Caco-2 (cell line): ENCODE measurements at regions not wholly inside any gene's neighbourhood (a gene's known extent, or its start where the extent isn't known, plus 50 kb on each side); places are given as distances from the start of the nearest gene placed in this dataset.

Experiments
- BruUV-seq: library from RNA; stranded (reverse); fragments of 400-500 nt; replicated peaks from 2 replicates; lab custom pipeline; 2021; lab: Mats Ljungman, UMichigan
- CTCF ChIA-PET: fragments of 300-600 bp; sonication (Branson Sonifier 250); formaldehyde crosslinking; loops from one replicate; lab custom pipeline; 2022; ENCODE audit warnings: antibody characterized with exemption; lab: Charles Lee
- POLR2A ChIA-PET: fragments of 300-600 bp; sonication (Branson Sonifier 250); formaldehyde crosslinking; loops from one replicate; lab custom pipeline; 2022; ENCODE audit warnings: antibody characterized with exemption; lab: Charles Lee
- DNase-seq, 2 experiments: peaks; one replicate each; pipeline versions ENCODE4 v3.0.0 to v3.0.0-alpha.2; 2020 to 2022
- H3K27me3 ChIP-seq: replicated peaks from 2 replicates; pipeline ENCODE4 v1.6.0; 2011; ENCODE audit warnings: low read length; ENCODE audit not compliant: control insufficient read depth, insufficient read depth
- H3K36me3 ChIP-seq: 2 replicates; pipeline ENCODE4 v1.5.1; 2011; ENCODE audit warnings: low read length; ENCODE audit not compliant: control insufficient read depth, insufficient read depth
- H3K4me1 ChIP-seq: fragments of 250-450 bp; sonication (Bioruptor Pico); 2 replicates; pipeline ENCODE4 v1.5.1; 2020; ENCODE audit warnings: mild to moderate bottlenecking
- H3K4me3 ChIP-seq: 2 replicates; pipeline ENCODE4 v1.5.1; 2011; ENCODE audit warnings: low read depth, mild to moderate bottlenecking, control low read depth, low read length
- H3K9me3 ChIP-seq: fragments of 250-450 bp; sonication (Bioruptor Pico); 2 replicates; pipeline ENCODE4 v1.5.1; 2020; ENCODE audit warnings: mild to moderate bottlenecking, moderate library complexity
- H3K27ac Mint-ChIP-seq: one replicate; pipeline ENCODE4 v1.8.0; 2022; ENCODE audit warnings: mixed read lengths; ENCODE audit not compliant: unreplicated experiment
- H3K27me3 Mint-ChIP-seq: one replicate; pipeline ENCODE4 v1.8.0; 2022; ENCODE audit warnings: mixed read lengths; ENCODE audit not compliant: insufficient read depth, unreplicated experiment
- H3K36me3 Mint-ChIP-seq: one replicate; pipeline ENCODE4 v1.8.0; 2022; ENCODE audit warnings: mild to moderate bottlenecking, mixed read lengths; ENCODE audit not compliant: insufficient read depth, unreplicated experiment
- H3K4me1 Mint-ChIP-seq: one replicate; pipeline ENCODE4 v1.8.0; 2022; ENCODE audit warnings: low read depth, mixed read lengths; ENCODE audit not compliant: unreplicated experiment
- H3K4me3 Mint-ChIP-seq: one replicate; pipeline ENCODE4 v1.8.0; 2022; ENCODE audit warnings: mild to moderate bottlenecking, moderate library complexity, mixed read lengths; ENCODE audit not compliant: unreplicated experiment
- H3K9me3 Mint-ChIP-seq: one replicate; pipeline ENCODE4 v1.8.0; 2022; ENCODE audit warnings: mixed read lengths; ENCODE audit not compliant: unreplicated experiment
- intact Hi-C: fragments of 100-400 bp; cut with micrococcal nuclease; formaldehyde crosslinking; loops from one replicate; pipeline ENCODE4 v1.10.0; 2022; ENCODE audit not compliant: unreplicated experiment
- TF ChIP-seq, protein P1 (sequence below), 2 experiments: fragments of 200-600 bp in 1 of 2; IDR thresholded peaks; 1 replicate in 1 of 2; 2 replicates in 1 of 2; pipeline versions ENCODE4 v1.5.1 to v1.8.0; 2011 to 2022; ENCODE audit warnings: antibody characterized with exemption in 1 of 2, control low read depth in 1 of 2, inconsistent platforms in 1 of 2, low read depth in 1 of 2, low read length in 1 of 2, mild to moderate bottlenecking in 1 of 2, moderate library complexity in 1 of 2; ENCODE audit not compliant: insufficient read depth in 1 of 2, severe bottlenecking in 1 of 2, unreplicated experiment in 1 of 2

DNA sequence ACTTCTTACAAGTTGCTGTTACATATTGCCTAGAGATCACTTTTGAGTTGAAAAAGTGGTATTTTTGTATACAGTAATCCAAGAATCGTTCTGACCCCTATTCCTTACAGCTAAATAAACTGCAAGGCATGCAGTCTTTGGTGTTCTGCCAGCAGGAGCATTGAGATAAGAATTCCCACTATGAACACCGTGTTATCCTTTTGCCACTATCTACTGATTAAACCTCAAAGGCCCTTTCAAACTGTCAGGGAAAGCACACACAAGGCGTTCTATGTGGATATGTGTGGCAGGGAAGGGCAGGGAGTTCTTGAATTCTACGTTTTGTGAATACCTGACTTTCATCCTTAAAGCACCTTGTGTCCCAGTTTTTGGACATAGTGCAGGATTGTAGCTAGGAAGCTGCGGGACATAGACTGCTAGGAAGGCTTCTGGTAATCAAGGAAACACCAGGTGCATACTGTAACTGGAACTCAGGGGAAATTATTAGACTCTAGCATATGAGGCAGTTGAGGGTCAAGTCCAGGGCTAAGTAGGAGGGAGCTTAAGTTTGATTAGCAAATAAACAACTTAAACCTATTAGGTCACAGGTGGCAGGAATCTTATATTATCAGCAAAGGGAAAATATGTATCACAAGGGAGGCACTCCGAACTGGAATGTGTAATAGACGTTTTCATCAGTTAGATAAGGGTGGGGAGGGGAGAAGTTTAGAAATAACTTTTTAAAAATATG lies 506.6 kb downstream of the RNF144B start:
- Mint-ChIP-seq H3K36me3 (no peaks in the 10 kb centered on the region), H3K4me3 (no peak overlapping the region), H3K27ac (no peak overlapping the region), H3K9me3 (no peaks in the 10 kb centered on the region), H3K27me3 (no peaks in the 10 kb centered on the region), H3K4me1 (no peaks in the 10 kb centered on the region)
- no peak for DNase-seq
- BruUV-seq, result no TSS peak
- TF ChIP-seq, protein P1, sequence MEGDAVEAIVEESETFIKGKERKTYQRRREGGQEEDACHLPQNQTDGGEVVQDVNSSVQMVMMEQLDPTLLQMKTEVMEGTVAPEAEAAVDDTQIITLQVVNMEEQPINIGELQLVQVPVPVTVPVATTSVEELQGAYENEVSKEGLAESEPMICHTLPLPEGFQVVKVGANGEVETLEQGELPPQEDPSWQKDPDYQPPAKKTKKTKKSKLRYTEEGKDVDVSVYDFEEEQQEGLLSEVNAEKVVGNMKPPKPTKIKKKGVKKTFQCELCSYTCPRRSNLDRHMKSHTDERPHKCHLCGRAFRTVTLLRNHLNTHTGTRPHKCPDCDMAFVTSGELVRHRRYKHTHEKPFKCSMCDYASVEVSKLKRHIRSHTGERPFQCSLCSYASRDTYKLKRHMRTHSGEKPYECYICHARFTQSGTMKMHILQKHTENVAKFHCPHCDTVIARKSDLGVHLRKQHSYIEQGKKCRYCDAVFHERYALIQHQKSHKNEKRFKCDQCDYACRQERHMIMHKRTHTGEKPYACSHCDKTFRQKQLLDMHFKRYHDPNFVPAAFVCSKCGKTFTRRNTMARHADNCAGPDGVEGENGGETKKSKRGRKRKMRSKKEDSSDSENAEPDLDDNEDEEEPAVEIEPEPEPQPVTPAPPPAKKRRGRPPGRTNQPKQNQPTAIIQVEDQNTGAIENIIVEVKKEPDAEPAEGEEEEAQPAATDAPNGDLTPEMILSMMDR (IDR thresholded peaks at IDR 0.05; ENCODE audit: insufficient read depth in 1 of 2, low read depth in 1 of 2, low read length in 1 of 2, severe bottlenecking in 1 of 2, unreplicated experiment in 1 of 2), result no peak
- Histone ChIP-seq H3K27me3 (no peaks in the 10 kb centered on the region), H3K4me3 (no peak overlapping the region), H3K9me3 (no peaks in the 10 kb centered on the region), H3K4me1 (no peaks in the 10 kb centered on the region), H3K36me3 (no peaks in the 10 kb centered on the region)
- ChIA-PET CTCF (no interaction called here), POLR2A (no interaction called here)
- intact Hi-C loops, result no loop called here

DNA sequence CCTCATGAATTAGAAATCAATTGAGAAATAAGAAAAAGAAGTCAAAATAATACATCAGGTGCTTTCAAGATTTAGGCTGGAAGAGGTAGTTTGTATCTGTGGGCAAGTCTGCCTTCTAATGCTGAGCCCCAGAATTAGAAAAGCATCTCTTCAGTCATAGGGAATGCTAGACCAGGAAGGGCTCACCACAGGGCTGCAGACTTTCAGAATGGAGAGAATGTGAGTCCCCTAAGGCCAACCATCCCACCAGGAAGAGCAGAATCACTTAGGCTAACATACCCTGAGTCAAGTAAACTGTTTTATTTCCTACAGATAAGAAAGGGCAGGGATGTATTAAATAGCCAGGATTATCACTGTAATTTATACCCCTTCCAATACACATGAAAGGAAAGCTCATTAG lies 510.2 kb downstream of the RNF144B start:
- Histone ChIP-seq H3K4me1 (no peaks in the 10 kb centered on the region), H3K36me3 (no peaks in the 10 kb centered on the region), H3K9me3 (no peaks in the 10 kb centered on the region), H3K4me3 (no peak overlapping the region), H3K27me3 (no peaks in the 10 kb centered on the region)
- no TSS peak for BruUV-seq
- Mint-ChIP-seq H3K4me1 (no peaks in the 10 kb centered on the region), H3K27ac (no peak overlapping the region), H3K9me3 (no peaks in the 10 kb centered on the region), H3K36me3 (no peaks in the 10 kb centered on the region), H3K4me3 (no peak overlapping the region), H3K27me3 (no peaks in the 10 kb centered on the region)
- POLR2A ChIA-PET, result no interaction called here
- CTCF ChIA-PET, result no interaction called here
- no peak for DNase-seq
- TF ChIP-seq, protein P1 (IDR thresholded peaks at IDR 0.05; ENCODE audit: insufficient read depth in 1 of 2, low read depth in 1 of 2, low read length in 1 of 2, severe bottlenecking in 1 of 2, unreplicated experiment in 1 of 2), result no peak
- intact Hi-C loops, result no loop called here

DNA sequence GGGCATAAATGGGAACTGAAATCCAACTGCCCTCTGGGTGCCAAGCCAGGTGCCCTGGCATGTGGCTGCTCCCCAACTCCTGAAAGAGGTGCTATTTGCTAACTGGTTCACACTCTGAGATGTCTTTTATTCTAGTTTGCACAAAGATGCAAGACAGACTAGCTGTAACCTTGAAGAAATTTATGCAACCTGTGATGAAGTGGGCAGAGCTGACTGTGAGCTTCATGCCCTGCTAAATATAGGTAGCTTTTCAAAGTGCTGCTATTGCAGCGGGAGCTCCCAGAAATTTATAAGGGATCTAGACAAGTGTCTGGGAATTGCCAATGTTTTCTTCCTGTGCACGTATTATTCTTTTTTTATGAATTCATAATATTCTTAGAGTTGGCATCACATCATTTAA lies 517.5 kb downstream of the RNF144B start:
- H3K9me3 ChIP-seq, result no peaks in the 10 kb centered on the region
- no peaks in the 10 kb centered on the region; the same call in 1 of the 2 replicates for H3K27me3 ChIP-seq
- POLR2A ChIA-PET, result no interaction called here
- no peak for DNase-seq
- no peaks in the 10 kb centered on the region for H3K9me3 Mint-ChIP-seq
- no TSS peak for BruUV-seq
- H3K4me1 ChIP-seq, result no peaks in the 10 kb centered on the region
- H3K27me3 Mint-ChIP-seq, result peaks cover 2% of the 10 kb centered on the region
- no peaks in the 10 kb centered on the region for H3K36me3 Mint-ChIP-seq
- CTCF ChIA-PET, result no interaction called here
- H3K4me3 Mint-ChIP-seq, result no peak overlapping the region
- no peak overlapping the region for H3K4me3 ChIP-seq
- H3K36me3 ChIP-seq, result no peaks in the 10 kb centered on the region
- no peaks in the 10 kb centered on the region for H3K4me1 Mint-ChIP-seq
- intact Hi-C loops, result no loop called here
- TF ChIP-seq, protein P1 (IDR thresholded peaks at IDR 0.05; ENCODE audit: insufficient read depth in 1 of 2, low read depth in 1 of 2, low read length in 1 of 2, severe bottlenecking in 1 of 2, unreplicated experiment in 1 of 2), result no peak
- H3K27ac Mint-ChIP-seq, result no peak overlapping the region
